ENCODE measurements at regions not wholly inside any gene's neighbourhood (a gene's known extent, or its start where the extent isn't known, plus 50 kb on each side); places are given as distances from the start of the nearest gene placed in this dataset.

- TF ChIP-seq, protein P1, sequence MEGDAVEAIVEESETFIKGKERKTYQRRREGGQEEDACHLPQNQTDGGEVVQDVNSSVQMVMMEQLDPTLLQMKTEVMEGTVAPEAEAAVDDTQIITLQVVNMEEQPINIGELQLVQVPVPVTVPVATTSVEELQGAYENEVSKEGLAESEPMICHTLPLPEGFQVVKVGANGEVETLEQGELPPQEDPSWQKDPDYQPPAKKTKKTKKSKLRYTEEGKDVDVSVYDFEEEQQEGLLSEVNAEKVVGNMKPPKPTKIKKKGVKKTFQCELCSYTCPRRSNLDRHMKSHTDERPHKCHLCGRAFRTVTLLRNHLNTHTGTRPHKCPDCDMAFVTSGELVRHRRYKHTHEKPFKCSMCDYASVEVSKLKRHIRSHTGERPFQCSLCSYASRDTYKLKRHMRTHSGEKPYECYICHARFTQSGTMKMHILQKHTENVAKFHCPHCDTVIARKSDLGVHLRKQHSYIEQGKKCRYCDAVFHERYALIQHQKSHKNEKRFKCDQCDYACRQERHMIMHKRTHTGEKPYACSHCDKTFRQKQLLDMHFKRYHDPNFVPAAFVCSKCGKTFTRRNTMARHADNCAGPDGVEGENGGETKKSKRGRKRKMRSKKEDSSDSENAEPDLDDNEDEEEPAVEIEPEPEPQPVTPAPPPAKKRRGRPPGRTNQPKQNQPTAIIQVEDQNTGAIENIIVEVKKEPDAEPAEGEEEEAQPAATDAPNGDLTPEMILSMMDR (IDR thresholded peaks at IDR 0.05) = no peak
- TF ChIP-seq POLR2AphosphoS5 (IDR thresholded peaks at IDR 0.05; ENCODE audit: low read depth, low read length) = no peak
Observed at GRCh38 chr2:228543117-228543516, 361.6 kb upstream of the SPHKAP start.

Data from Panc1 (cell line).